ENCODE measurements at regions not wholly inside any gene's neighbourhood (a gene's known extent, or its start where the extent isn't known, plus 50 kb on each side); places are given as distances from the start of the nearest gene placed in this dataset.

DNA sequence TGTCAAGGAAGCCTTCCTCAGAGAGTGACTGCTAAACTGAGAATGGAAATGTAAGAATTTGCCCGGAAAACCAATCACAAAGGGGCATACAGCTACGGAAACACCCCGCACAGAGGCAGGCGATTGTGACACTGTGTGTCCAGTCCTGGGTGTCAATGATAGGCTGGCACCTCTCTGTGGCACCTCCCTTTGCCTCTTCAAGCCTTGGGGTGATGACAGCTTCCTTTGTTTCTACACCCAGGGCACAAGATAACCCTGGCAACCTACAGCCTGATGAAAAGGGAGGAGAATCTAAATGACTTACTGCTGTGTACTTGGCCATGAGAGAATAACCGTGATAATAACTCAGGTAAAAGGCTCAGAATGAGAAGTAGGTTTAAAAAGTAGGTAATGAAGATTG lies 93.6 kb upstream of the SSTR4 start:
- TF ChIP-seq CTCF (IDR thresholded peaks at IDR 0.05) (no peak), EZH2phosphoT487 (IDR thresholded peaks at IDR 0.05) (no peak), EZH2 (IDR thresholded peaks at IDR 0.05) (no peak)
